ENCODE measurements at regions not wholly inside any gene's neighbourhood (a gene's known extent, or its start where the extent isn't known, plus 50 kb on each side); places are given as distances from the start of the nearest gene placed in this dataset.

- H3K36me3 ChIP-seq (ENCODE audit: low read depth): no peaks in the 10 kb centered on the region
- H3K4me1 ChIP-seq (ENCODE audit: insufficient read depth, poor library complexity, severe bottlenecking): peaks cover 17% of the 10 kb centered on the region
- H3K4me3 ChIP-seq (ENCODE audit: severe bottlenecking): no peak overlapping the region
- no peak for DNase-seq (ENCODE audit: low spot score)
- no peaks in the 10 kb centered on the region for H3K9me3 ChIP-seq (ENCODE audit: severe bottlenecking)
- TF ChIP-seq CTCF (IDR thresholded peaks at IDR 0.05; ENCODE audit: poor library complexity, severe bottlenecking): no peak
- H3K27ac ChIP-seq (ENCODE audit: poor library complexity, severe bottlenecking): no peak overlapping the region
- no peak; the same call in 2 of the 3 replicates for ATAC-seq (ENCODE audit: low read depth)
- no peaks in the 10 kb centered on the region for H3K27me3 ChIP-seq (ENCODE audit: insufficient read depth, poor library complexity, severe bottlenecking)
Observed at GRCh38 chr13:40383132-40383531, 283.3 kb downstream of the FOXO1 start.

GRCh38 chr13:40383885-40384284 is 282.6 kb downstream of the FOXO1 start:
- H3K9me3 ChIP-seq (ENCODE audit: severe bottlenecking): no peaks in the 10 kb centered on the region
- no peak for ATAC-seq (ENCODE audit: low read depth)
- TF ChIP-seq CTCF (IDR thresholded peaks at IDR 0.05; ENCODE audit: poor library complexity, severe bottlenecking): no peak
- H3K4me3 ChIP-seq (ENCODE audit: severe bottlenecking): no peak overlapping the region
- no peak for DNase-seq (ENCODE audit: low spot score)
- H3K27me3 ChIP-seq (ENCODE audit: insufficient read depth, poor library complexity, severe bottlenecking): no peaks in the 10 kb centered on the region
- peaks cover 17% of the 10 kb centered on the region for H3K4me1 ChIP-seq (ENCODE audit: insufficient read depth, poor library complexity, severe bottlenecking)
- no peaks in the 10 kb centered on the region for H3K36me3 ChIP-seq (ENCODE audit: low read depth)
- H3K27ac ChIP-seq (ENCODE audit: poor library complexity, severe bottlenecking): no peak overlapping the region

GRCh38 chr13:40384976-40385857 is 281.2 kb downstream of the FOXO1 start:
- no peak overlapping the region for H3K4me3 ChIP-seq (ENCODE audit: severe bottlenecking)
- H3K27ac ChIP-seq (ENCODE audit: poor library complexity, severe bottlenecking): peak overlapping the region; percentile 26
- H3K4me1 ChIP-seq (ENCODE audit: insufficient read depth, poor library complexity, severe bottlenecking): peaks cover 17% of the 10 kb centered on the region
- H3K27me3 ChIP-seq (ENCODE audit: insufficient read depth, poor library complexity, severe bottlenecking): no peaks in the 10 kb centered on the region
- ATAC-seq (ENCODE audit: low read depth): peak; percentile 64
- H3K9me3 ChIP-seq (ENCODE audit: severe bottlenecking): no peaks in the 10 kb centered on the region
- no peaks in the 10 kb centered on the region for H3K36me3 ChIP-seq (ENCODE audit: low read depth)
- no peak for TF ChIP-seq CTCF (IDR thresholded peaks at IDR 0.05; ENCODE audit: poor library complexity, severe bottlenecking)
- no peak for DNase-seq (ENCODE audit: low spot score)

- Histone ChIP-seq H3K36me3 (ENCODE audit: low read depth) (no peaks in the 10 kb centered on the region), H3K4me3 (ENCODE audit: severe bottlenecking) (no peak overlapping the region), H3K9me3 (ENCODE audit: severe bottlenecking) (no peaks in the 10 kb centered on the region), H3K27me3 (ENCODE audit: insufficient read depth, poor library complexity, severe bottlenecking) (no peaks in the 10 kb centered on the region), H3K4me1 (ENCODE audit: insufficient read depth, poor library complexity, severe bottlenecking) (peaks cover 17% of the 10 kb centered on the region), H3K27ac (ENCODE audit: poor library complexity, severe bottlenecking) (peak overlapping the region; percentile 26)
- no peak for DNase-seq (ENCODE audit: low spot score)
- no peak; the same call in 2 of the 3 replicates for ATAC-seq (ENCODE audit: low read depth)
- TF ChIP-seq CTCF (IDR thresholded peaks at IDR 0.05; ENCODE audit: poor library complexity, severe bottlenecking): no peak
Observed at GRCh38 chr13:40385858-40386180, 280.6 kb downstream of the FOXO1 start.

GRCh38 chr13:40386586-40386985 is 279.9 kb downstream of the FOXO1 start:
- DNase-seq (ENCODE audit: low spot score) (no peak), ATAC-seq (ENCODE audit: low read depth) (no peak)
- Histone ChIP-seq H3K36me3 (ENCODE audit: low read depth) (no peaks in the 10 kb centered on the region), H3K27ac (ENCODE audit: poor library complexity, severe bottlenecking) (no peak overlapping the region), H3K4me3 (ENCODE audit: severe bottlenecking) (no peak overlapping the region), H3K9me3 (ENCODE audit: severe bottlenecking) (no peaks in the 10 kb centered on the region), H3K4me1 (ENCODE audit: insufficient read depth, poor library complexity, severe bottlenecking) (peaks cover 17% of the 10 kb centered on the region), H3K27me3 (ENCODE audit: insufficient read depth, poor library complexity, severe bottlenecking) (no peaks in the 10 kb centered on the region)
- no peak for TF ChIP-seq CTCF (IDR thresholded peaks at IDR 0.05; ENCODE audit: poor library complexity, severe bottlenecking)

Measured in RWPE2 (cell line).